Stimulated activated CD4-positive, alpha-beta T cell treated with anti-CD3 and anti-CD28 coated beads, TNF-alpha, amount 100 ng/mL, for 4 hours (primary cell): ENCODE measurements at regions not wholly inside any gene's neighbourhood (a gene's known extent, or its start where the extent isn't known, plus 50 kb on each side); places are given as distances from the start of the nearest gene placed in this dataset.
"Not testable (repeated sequence)": the region's sequence is repeated elsewhere in the genome, so short reads cannot be mapped to it uniquely, and the experiment has no call there.

Source experiments
- DNase-seq, 3 experiments: peaks; one replicate each; pipeline ENCODE4 v3.0.0-alpha.2; 2020; ENCODE audit warnings: low read depth in 3 of 3

DNA sequence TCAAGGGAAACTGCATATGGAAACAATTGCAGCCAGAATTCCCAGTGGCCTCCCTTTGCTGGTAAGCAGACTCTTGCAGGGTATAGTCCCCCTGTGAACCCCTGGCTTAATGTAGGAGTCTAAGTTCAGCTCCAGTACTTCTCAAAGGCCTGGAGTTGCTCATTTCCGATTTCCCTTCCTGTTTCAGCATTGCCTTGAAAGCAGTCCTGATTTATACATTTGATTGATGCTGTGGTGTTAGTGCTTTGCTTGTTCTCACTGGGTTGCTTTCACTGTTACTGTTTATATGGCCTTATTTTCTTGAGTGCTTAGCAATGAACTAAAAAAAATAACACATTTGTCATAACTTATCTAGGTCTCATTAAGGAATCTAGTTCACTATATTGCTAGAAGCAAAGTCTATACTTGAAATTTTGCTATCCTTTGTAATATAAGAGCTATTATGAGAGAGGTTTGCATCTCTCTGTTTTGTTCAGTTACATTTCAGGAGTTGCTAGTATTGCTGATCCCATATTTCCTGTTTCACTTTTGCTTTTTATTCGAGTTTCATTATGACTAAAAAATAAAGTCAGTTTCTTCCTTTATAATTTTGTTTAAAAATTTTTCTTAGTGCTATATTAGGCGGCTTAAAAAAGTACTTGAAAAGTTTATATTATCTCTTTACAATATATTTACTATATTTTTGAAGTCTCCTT lies 122.4 kb upstream of the NMUR2 start:
- DNase-seq, result no peak

DNA sequence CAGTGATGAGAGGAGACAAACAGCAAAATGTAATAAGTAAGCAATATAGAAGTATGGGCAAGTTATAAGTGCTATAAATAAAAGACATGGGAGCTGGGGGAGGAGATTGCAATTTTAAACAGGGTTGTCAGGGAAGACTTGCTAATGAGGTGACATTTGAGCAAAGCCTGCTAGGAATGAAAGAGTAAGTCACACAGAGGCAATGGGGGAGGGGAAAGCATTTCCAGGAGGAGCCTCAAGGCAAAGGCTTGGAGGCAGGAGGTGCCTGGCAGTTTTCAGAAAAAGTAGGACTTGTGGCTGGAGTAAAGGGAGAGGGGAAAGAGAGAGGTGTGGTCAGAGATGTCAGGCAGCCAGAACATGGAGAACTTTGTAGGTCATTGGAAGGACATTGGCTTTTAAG lies 124.4 kb upstream of the NMUR2 start:
- no peak for DNase-seq

DNA sequence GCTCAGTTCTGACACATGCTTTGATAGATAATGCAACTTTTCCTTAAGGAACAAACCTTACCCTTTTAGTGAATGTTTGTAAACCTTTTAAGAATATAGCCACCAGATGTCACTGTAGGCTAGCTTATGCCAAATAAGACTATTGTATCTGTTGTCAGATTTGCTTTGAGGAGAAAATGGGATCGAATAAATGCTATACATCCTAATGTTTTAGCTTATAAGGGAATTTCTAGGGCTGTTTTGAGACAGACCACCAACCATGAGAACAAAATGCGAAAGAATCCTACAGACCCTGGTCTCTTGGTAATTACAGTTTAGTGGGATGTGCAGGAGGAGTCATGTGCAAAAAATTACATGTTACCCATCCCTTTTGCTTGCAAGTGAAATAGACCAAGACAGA lies 127.6 kb upstream of the NMUR2 start:
- no peak for DNase-seq

DNA sequence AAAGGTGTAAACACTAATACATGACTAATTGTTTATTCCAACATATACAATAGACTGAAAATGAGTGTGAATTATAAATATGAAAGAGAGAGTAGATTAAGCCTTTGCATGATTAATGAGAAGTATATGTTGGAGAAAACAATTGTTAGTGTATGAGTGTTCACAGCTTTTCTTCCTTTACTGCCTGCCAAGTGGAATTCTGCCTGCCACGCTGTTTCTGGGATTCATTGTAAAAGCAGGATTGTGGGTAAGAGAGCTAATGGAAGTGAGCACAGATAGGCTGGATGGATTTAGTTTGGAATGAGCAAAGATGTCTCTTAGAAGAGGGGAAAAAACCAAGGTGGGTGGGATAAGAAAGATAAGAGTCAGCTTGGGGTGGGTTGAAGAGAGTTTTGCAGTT lies 129.6 kb upstream of the NMUR2 start:
- no peak for DNase-seq

DNA sequence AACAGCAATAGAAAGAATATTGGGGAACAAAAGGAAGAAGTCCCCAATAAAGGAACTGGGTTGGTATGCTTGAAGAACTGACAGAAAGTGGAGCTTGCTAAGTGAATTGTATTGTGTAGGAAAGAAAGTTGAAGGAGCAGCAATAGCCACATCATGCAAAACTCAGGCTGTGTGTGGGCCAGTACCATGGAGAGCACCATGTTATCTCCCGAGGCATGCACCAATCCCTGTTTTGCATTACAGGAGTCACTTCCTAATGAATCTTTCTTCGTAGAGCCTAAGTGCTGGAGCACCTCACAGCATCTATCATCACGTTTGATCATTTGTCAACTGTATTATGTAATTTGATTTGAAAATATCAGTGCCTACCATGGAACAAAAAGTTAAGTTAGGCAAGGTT lies 137.7 kb upstream of the NMUR2 start:
- DNase-seq, result no peak

DNA sequence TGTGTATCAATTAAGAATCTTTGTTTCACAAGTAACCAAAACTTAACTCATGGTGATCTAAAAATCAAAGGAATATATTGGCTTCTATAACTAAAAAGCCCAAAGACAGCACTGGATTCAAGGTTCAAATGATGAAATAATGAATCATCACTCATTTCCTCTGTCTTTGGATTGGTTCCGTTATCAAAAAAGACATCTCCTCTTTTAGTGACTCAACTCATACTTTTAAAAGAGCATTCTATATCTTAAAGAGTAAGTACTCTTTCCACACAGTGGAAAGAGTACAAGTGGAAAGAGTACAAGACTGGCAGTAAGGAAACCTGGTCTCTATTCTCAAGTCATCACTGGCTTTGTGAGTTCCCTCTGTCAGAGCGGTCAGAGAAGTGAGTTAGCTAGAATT lies 141.4 kb upstream of the NMUR2 start:
- no peak for DNase-seq

DNA sequence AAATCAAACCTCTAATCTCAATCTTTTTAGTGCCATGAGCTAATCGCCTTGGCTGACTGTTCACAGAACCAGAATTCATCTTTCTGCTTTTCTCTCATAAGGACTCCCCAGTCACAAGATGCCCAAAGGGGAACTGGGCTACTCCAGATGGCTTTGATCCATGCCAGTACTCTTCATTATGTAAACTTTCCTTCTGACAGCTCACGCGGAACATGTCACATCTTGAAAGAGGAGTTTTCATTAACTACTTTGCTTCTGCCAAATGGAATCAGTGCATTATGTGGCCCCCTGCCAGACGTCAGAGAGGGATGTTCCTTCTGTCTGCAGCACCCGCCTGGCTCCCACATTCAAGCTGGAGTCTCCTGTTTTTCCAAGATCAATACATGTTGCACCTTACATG lies 142.1 kb upstream of the NMUR2 start:
- DNase-seq, result no peak

DNA sequence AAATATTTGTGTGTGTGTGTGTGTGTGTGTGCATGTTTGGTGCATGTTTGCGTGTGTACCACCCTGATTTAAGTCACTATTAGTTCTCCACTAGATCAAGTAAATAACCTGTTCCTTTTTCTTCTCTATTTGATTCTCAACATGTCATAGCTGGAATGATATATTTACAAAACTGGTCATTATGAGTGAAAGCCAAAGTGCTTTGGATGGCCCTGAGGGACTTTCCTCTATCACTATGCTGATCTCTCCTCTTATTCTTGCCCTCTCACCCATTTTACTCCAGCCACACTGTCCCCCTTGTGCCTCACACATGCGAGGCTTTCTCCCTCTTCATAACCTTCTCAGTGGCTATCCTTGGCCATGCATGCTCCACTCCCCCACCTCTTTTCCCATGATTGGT lies 144.6 kb upstream of the NMUR2 start:
- DNase-seq, result no peak

DNA sequence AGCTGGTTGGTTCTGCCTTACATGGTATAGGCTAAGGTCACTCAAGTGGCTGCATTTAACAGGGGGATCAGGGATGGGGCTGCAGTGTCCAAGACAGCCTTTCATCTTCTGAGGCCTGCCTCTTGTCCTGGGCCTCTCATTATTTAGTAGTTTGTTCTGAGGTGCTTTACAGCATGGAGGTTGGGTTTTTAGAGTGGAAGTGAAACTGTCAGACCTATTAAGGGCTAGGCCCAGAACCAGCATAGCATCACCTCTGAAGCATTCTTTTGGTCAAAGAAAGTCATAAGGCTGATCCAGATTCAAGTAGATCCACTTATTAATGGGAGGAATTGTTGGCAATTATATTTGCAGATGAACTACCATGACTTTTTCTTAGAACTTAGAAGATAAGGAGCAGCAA lies 146.0 kb upstream of the NMUR2 start:
- no peak for DNase-seq

DNA sequence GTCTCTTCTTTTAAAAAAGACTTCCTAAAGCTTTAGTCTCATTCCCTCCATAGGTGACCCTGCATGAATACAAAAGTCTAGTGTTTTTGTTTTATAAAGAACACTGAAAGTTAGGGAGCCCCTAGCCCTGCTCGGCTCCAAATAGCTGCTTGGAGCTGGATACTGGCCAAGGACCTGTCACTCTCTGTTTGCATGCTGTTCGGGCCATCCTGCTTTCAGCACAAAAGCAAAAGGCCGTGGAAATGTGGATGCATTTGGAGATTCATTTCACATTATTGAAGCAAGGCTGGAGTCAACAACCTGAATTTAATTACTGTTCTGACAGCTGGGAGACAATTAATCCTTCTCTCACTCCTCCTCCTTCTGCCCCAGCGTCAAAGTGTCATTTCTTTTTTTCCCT lies 151.7 kb upstream of the NMUR2 start:
- no peak for DNase-seq

DNA sequence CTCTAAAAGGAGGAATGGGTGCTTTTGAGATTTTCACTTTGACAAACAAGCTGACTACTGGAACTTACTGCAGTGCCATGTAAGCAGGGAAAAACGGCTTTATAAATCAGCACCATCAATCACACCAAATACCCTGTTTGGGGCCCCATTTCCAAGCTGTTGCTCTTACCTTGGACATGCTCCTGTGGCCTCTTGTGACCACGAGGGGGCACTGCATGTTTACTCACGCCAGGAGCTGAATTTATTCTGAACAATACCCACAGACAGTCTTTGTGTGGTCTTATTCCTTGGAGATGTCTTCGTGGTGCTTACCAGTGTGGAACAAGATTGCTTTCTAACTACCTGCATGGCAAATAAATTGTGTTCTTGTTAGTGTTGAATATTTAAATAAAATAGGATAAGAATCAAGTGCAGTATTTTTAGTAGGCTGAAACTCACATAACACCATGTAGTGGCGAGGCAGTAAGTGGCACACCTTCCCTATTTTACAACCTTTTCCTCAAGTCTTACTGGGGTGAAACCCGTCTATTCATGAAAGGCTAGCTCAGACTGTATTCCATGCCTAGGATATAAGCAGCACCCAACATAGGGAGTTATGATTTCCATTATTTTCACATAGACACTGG lies 155.5 kb upstream of the NMUR2 start:
- DNase-seq, result no peak

DNA sequence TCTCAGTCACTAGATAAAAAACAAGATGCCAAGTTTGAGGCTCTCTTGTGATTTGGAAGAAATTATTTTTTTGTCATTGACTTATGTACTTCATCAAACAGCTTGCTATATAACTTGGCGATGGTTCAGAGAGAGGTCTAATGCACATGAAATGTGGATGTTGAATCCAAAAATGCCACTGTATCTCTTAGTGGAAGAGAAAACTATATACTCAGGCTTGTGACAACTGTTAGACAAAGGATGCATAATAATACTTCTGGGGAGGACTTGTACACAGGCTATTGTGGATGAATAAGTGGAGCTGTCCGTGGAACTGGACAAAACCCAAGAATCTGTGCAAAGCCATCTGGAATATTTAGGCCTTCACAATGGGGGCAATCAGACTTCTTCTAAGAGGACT lies 162.9 kb upstream of the NMUR2 start:
- no peak for DNase-seq

DNA sequence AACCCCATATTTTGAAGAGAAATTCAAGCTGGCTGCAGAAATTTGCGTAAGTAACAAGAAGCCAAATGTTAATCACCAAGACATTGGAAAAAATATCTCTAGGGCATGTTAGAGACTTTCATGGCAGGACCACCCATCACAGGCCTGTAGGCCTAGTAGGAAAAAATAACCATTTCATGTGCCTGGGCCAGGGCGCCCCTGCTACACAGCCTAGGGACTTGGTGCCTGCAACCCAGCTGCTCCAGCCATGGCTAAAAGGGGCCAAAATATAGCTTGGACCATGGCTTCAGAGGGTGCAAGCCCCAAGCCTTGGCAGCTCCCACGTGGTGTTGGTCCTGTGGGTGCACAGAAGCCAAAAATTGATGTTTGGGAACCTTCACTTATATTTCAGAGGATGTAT lies 167.7 kb upstream of the NMUR2 start:
- DNase-seq, result no peak

DNA sequence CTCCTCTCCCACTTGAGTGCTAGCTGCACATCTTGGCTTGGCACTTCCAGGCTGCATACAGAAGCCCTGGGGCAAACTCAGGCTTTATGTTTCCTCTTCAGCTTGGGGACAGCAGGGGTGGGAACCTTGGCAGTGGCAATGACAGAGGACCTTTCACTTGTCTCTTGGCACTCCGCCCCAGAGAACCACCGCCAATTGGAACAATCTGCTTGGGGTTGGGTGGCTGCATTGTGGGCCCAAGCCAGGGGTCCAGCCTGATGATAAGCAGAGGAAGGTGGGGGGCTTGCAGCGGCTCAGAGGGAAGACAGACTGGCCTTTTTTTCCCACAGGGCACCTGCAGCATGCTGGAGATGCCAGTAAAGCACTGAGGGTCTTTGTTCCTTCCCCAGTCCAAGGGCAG lies 179.0 kb upstream of the NMUR2 start:
- no peak for DNase-seq

DNA sequence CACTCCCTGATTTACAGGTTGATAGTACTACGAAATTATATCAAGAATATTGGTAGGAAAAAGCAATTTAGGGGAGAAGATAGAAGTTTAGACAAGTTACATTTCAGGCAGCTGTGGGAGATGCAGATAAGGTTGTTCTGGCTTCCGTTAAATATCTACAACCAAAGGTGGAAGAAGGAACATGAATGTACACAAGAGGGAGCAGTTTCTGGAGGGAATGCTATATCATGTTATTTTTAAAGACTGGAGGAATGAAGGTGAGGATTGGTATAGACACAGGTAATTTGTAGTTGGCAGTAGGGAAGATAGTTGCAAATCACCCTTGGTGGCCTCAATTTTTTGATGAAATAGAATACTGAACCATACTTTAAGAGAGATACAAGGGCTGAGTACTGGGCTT lies 187.3 kb upstream of the NMUR2 start:
- no peak for DNase-seq

DNA sequence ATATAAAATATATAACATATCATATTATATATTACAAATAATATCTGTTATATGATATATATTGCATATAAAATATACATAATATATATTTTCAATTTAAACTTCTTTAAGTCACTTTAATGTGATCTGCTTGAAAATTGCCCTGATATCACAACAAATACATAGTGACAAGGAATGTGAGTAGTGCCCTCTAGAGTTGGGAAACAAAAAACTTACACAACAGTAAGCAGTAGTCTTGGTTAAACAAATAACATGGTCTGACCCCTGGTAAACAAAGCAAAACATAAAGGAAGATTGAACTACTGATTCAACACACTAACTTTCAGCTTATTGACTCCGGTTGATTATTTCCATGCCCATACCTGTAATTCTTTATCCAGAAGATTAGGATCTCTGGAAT lies 188.3 kb upstream of the NMUR2 start:
- DNase-seq, result no peak

DNA sequence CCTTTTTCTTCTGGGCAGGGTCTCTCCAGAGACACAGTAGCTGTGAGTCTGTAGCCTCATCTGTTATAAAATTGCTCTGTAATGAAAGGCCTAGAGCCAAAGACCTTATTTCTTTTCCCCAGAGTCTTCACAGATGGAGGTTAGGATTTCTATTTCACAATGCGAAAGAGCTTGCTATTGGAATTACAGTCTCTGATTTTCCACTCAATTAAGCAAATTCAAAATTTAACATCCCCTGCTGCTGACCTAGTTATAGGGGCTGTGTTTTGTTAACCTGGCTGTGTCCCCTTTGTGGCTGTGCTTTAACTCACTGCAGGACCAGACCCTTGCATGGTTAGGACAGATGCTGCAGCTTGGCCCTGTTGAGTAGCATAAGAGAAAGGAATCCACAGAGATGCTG lies 190.3 kb upstream of the NMUR2 start:
- DNase-seq, result no peak

DNA sequence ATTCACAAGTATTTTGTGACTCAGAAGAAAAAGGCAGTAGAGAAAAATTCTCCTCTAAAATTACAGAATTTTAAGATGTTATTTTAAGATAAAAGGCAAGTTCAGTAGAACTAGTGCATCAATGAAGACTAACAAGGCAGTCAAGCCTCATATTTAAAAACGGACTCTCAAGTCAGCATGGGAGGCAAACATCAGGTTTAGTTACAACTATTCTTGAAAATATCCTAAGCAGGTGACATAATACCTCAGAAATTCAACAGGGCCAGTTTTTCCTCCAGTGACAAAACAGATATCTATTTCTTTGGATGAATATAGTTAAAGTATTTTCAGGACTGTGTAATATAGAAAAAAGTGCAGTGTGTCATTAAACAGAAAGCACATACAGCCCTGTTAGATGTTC lies 194.0 kb upstream of the NMUR2 start:
- DNase-seq, result no peak

DNA sequence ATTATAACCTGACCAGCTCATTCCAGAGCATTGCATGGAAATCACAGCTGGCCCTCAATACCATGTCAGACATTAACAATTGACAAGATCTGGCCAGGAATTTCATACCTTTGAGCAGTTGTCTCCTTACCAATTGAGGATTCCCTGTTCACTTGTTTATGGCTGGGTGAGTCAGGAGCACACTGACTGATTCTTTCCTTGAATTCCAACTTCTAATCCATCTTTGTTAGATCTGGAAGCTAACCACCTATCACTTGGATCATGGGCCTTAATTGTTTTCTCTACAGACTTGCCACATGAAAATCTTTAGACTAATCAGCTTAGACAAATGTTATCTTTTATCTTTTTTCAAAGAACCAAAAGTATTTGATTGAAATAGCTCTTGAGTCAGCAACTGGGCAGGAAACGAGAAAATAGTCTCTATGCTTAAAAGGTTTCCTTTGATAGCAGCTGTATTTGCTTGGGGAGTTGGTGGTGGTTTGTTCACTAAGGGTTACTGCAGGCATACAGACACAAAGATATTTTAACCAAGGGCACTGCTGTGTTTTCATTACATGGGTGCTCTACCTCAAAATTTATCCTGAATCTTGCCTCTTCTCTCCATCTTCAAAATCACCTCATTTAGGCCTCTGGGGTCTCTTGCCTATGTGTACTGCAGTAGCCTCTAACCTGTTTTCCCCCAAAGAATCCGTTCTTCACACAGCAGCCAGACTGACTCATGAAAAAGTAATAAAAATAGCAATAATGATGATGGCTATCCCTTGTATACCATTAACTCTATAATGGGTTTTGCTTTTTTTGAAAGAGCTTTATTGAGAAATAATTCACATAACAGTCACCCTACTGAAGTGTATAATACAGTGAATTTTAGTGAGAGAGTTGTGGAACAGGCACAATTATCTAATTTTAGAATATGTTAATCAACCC lies 197.0 kb upstream of the NMUR2 start:
- no peak for DNase-seq

DNA sequence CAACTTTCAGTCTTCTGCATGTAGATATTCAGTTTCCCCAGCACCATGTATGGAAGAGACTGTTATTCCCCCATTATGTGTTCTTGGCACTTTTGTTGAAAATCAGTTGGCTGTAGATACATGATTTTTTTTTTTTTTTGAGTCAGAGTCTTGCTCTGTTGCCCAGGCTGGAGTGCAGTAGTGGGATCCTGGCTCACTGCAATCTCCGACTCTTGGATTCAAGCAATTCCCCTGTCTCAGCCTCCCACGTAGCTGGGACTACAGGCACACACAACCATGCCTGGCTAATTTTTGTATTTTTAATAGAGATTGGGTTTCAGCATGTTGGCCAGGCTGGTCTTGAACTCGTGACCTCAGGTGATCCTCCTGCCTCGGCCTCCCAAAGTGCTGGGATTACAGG lies 201.0 kb upstream of the NMUR2 start:
- DNase-seq, result not testable (repeated sequence)

DNA sequence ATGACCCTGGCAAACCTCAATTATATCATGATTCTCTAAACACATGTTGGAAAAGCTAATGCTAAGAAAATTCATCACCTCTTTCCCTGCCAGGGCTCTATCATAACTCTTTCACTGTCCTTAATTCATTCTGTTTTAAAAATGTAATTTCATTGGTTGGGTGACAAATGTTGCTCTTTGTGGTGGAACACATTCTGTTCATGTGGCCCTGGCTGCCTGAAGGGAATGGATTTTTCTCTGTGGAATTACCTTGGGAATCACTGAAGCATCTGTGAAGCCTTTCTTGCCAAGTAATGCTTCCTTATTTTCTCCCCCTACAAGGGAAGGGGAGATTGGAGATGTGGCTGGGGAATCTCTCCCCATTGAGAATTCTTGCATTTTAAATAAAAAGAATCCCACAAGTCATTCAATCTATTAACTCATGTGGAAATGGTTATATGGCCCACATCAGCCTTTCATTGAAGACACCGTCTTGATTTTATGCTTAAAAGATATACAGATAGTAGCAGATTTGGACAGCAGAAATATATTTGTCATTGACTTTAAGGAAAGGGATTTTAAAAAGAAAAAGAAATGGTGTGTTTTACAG lies 201.8 kb upstream of the NMUR2 start:
- DNase-seq, result no peak

DNA sequence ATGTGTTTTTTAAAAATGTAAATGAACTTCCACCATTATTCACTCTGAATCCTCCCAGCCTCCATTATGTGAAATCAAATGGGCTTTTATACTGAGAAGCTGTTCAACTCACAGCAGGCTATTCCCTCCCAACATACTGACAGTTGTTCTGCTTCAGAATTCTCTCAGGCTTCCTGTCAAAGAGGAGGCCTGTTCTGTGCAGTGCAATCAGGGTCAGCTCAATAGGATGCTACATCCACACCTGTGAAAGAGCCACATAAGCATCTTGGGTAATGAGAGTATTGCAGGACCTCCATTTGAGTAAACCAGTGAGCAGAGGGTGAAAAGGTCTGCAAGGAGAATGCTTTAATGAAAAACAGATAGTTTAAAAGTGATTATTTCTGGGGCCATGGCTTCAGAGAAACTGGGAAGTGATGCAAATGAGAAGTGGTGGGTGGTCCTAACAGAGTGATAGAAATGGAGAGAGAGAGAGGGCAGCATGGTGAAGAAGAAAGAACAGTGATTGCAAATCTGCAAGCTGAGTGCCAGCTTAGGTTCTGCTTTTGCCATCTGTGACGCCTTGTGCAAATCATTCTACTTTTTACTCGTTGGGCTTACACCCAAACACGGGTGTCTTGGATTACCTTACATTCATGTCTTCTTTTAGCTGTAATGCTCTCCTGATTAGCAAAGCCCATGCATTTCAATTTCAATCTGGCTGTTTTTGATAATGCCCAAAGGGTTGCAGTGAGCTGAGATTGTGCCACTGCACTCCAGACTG lies 202.5 kb upstream of the NMUR2 start:
- no peak for DNase-seq
